ENCODE measurements at regions not wholly inside any gene's neighbourhood (a gene's known extent, or its start where the extent isn't known, plus 50 kb on each side); places are given as distances from the start of the nearest gene placed in this dataset.

DNA sequence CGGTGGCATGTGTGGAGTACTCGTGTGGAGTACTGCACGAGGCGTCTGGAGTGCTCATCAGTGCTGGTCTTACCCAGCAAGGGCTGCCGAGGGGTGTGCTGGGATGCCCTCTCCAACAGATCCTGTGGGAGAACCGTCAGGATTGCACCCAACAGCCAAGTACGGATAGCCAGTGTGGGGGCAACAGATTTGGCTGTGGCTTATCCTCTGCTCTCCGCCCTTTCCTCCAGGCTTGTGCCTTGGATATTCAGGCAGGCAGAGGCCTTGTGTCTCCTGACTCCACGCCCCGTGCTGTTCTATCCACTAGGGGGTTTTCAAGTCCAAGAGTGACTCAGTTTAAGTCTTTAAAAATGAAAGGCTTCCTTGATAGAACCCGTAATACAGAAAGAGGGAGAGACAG is 321.0 kb upstream of the HS6ST1 start:
- no peak for DNase-seq (ENCODE audit: extremely low read depth, low read depth, low spot score)

DNA sequence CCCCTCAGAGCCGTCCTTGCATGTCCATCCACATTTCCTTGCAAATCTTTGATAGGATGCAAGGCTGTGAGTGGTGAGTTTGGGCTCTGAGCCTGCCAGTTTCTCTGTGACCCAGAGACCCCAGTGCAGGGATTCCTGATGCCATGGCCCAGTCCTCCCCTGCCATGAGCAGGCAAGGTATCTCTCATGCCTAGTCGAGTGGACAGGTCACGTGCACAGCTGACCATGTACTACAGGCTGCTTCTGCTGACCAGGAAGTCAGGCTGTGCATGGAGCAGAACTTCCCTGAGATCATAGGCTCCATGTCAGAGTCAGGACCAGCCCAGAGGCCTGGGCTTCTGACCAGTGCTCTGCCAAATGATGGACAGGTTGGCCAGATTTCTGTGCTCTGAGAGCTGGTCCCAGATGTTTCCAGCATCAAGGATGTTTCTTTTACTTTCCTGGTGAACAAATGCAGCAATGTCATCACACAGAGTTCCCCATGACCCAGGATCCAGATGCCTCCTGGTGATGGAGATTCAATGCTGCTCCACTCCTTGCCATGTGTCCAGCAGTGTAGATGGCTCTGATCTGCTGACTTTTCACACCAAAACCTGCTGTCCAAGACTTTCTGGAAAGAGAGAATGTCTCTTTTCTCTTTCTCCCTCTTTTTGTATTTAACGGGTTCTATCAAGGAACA is 321.6 kb upstream of the HS6ST1 start:
- DNase-seq (ENCODE audit: extremely low read depth, low read depth, low spot score), result no peak

DNA sequence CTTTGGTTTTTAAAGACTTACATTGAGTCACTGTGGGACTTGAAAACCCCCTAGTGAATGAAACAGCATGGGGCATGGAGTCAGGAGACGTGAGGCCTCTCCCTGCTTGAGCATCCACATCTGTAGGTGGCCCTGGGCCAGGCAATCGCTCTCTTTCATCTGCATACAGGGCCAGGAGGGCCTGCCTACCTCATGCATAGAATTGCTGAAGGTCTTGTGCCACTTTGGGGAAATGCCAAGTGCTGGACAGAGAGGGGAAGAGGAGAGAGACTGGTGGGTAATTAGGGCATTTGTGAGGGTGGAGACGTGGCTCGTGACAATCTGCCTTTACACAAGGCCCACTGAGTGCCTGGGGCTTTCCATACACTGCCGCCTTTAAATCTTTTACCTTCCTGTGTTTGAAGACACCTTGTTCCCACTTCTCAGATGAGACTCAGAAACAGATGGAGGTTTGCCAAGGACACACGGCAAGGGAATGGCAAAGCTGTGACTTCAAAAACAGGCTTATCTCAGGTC is 322.2 kb upstream of the HS6ST1 start:
- no peak for DNase-seq (ENCODE audit: extremely low read depth, low read depth, low spot score)

DNA sequence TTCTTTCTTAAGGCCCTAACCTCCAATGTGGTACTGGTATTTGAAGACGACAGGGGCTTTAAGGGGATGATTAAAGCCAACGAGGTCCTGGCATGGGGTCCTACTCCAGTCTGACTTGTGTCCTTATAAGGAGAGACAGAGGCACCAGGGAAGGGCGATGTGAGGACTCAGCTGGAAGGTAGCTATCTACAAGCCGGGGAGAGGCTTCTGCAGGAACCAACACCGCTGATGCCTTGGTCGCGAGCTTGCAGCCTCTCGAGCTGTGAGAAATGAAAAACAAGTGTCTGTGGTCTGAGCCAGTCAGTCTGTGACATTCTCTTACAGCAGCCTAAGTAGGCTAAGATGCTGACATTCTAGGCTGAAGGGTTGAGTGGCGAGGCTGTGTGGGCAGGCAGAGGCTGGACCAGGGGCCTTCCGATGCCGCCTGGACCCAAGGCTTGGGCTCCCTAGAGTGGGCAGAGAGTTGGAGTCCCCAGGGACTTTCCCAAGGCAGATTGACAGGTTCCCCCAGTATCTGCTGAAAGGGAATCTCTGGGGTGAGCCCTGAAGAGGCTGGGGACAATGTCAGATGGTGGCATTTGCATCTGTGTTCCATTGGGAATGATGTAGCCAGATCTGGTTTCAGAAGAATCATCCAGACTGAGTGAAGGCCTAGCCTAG is 322.9 kb upstream of the HS6ST1 start:
- DNase-seq (ENCODE audit: extremely low read depth, low read depth, low spot score), result no peak

DNA sequence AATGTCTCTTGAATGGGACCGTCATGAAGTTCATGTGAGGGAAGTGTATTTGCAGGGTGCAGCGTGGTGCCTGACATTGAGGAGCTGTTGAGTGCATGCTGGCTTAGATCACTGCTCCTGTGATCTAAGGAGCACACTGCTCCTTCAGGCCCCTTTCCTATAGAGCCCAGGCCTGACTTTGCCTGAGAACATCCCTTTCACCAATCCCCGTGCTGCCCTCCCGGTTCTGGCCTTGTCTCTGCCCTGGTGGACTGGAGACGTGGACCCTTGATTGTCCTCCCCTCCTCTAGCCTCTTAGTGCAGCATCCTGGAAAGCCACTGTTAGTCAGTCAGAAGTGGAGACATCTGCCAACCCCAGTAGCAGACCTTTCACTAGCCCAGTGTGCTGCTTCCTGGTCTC is 323.6 kb upstream of the HS6ST1 start:
- no peak for DNase-seq (ENCODE audit: extremely low read depth, low read depth, low spot score)

DNA sequence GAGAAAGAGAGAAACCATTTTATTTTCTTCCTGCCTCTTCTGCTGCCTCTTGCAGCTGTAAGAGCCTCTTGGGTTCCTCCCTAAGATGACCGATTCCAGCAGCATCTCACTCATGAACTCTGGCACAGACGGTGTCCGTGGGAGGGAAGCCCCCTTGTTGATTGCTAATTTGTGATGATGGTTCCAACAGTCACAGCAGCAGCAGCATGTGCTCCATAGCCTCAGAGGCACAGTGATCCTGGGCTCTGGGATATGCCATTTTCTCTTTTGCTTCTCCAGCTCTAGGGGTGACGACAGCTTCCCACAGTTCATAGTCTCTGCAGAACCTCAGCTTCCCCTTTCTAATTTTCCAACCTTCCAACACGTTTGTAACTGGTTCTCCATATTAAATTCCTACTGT is 324.2 kb upstream of the HS6ST1 start:
- no peak for DNase-seq (ENCODE audit: extremely low read depth, low read depth, low spot score)

DNA sequence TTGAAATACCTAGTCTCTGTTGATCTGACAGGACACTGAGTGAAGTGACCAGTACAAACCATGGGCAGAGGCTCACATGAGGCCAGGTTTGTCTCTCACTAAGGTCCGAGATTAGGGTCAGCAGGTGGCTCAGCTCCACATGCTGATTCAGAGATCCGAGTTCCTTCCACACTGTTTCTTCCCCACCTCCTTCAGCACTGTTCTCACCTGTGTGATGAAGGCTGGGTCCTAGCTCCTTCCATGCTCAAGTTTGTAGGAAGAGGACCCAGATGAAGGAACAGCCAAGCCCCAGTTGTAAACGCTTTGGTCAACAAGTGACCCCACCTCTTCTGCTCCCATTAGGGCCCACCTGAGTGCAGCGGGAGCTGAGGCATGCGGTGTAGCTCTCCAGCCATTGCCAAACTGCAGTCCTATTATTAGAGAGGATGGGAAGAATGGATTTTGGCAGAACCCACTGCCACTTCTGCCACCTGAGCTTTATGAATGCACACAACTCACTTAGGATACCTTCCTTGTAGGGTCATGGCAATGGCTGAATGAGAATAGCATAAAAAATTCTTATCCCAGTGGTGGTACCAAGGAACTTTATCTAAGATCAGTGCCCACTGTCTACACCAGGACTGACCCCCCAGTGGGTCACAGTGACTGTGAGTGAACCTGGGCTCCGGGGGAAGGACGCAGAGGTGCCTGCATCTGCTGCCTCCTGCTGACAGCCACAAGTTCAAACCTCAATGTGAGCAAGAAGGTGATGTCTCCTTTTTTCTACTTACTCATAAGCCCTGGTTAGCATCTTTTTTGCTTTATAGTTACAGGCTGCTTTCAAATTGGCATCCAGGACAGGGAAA is 324.8 kb upstream of the HS6ST1 start:
- no peak for DNase-seq (ENCODE audit: extremely low read depth, low read depth, low spot score)

DNA sequence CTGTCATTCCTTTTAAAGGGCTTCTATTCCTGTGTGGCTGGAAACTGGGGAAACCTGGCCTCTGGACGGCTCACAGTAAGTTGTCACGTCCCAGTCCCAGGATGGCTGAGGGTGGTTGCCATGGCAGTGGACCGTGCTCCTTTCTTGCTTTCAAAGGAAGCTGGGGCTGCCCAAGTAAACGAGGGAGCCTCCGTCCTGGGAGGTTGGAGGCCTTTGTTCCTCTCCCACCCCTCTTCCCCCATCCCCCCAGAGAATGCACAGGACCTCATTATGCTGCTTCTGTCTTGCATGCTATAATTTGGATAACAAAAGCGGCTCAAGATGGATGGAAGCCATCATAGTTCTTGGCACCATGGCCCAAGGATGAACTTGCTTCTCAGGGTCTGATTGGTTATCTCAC is 325.5 kb upstream of the HS6ST1 start:
- DNase-seq (ENCODE audit: extremely low read depth, low read depth, low spot score), result no peak

DNA sequence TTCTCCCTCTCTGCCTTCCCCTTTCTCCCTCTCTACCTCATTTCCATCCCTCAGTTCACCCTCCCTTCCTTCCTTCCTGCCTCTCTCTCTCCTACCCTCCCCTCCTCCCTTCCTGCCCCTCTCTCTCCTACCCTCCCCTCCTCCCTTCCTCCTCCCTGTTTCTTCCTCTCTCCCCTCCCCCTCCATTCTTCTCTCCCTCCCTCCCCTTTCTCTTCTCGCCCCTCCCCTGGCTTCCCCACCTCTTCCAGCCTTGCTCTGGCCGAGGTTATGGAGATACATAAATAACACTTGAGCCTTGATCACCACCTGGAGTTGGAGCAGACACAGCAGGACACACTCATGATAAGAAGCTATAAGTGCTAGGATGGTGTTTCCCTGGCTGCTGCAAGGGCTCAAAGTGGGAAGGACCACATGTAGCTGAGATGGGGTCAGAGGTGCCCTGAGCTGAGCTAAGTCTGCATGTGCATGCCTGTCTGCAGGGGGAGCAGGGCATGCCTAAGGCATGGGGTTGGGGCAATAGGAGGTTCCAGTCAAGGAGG is 326.1 kb upstream of the HS6ST1 start:
- DNase-seq (ENCODE audit: extremely low read depth, low read depth, low spot score), result no peak

DNA sequence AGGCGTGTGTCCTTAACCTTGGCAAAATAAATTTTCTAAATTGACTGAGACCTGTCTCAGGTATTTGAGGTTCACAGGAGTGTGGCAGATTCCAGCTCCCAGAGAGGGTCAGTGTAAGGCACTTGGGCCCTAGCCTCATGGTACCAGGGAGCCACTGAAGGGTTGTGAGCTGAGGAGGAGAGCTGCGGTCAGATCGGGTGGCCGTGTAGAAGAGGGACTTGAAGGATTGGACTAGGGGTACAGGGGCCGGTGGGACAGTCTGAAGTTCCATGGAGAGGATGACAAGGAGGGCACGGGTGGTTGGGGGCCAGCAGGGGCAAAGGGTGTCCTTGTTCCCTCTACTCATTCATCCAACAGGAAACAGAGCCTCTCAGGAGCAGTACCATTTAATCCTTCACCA is 327.0 kb upstream of the HS6ST1 start:
- DNase-seq (ENCODE audit: extremely low read depth, low read depth, low spot score), result no peak

DNA sequence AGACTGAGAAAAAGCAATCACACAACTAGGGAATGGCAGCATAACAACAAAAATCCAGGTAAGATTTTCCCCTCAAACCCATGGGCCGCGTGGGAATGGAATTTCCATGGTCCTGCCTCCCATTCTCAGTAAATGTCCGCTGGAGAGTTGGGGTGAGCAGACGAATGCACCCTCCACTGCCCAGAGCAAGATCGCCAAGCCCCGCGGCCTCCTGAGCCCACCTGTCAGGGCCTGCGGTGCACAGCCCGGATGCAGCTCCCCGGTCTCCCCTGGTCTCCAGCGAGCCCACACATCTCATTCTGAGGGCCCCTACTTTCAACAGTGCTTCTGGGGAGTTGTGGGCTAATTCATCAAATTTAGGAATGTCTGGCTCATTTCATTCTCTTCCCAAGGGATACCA is 327.4 kb upstream of the HS6ST1 start:
- DNase-seq (ENCODE audit: extremely low read depth, low read depth, low spot score), result no peak

DNA sequence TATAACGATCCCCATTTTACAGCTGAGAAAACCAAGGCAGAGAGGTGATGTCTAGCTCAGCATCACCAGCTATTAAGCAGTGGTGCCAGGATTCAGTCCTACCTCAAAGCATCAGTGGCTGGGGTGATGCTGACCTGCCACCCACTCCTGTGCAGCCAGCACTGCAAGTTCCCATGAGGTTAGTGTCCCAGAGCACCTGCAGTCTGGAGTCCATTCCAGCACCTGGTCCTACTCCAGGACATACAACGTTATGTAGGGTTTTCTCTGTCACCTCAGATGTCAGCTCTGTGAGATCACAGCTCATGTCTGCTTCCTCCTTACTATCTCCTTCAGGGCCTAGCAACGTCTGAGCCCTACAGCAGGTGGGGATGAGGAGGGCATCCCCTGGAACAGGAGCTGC is 328.0 kb upstream of the HS6ST1 start:
- DNase-seq (ENCODE audit: extremely low read depth, low read depth, low spot score), result no peak

DNA sequence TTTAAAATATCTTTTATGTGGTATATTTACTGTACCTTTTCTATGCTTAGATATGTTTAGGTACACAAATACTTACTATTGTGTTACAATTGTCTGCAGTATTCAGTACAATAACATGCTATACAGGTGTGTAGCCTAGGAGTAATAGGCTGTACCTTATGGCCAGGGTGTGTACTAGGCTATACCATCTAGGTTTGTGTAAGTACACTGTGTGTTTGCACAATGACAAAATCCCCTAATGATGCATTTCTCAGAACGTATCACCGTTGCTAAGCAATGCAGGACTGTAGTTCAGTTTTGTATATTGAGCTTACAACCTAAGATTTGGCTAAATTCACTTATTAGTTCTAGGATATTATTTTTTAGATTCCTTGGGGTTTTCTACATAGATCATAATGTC is 332.3 kb upstream of the HS6ST1 start:
- DNase-seq (ENCODE audit: extremely low read depth, low read depth, low spot score), result no peak

DNA sequence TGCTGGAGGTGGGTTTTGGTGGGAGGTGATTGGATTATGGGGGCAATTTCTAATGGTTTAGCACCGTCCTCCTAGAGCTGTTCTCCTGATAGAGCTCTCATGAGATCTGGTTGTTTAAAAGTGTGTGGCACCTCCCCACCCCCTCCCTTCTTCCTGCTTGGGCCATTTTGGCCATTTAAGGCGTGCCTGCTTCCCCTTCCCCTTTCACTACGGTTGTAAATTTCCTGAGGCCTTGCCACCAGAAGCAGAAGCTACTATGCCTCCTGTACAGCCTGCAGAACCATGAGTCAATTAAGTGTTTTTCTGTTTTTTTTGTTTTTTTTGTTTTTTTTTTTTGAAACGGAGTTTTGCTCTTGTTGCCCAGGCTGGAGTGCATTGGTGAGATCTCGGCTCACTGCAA is 335.7 kb upstream of the HS6ST1 start:
- no peak for DNase-seq (ENCODE audit: extremely low read depth, low read depth, low spot score)

DNA sequence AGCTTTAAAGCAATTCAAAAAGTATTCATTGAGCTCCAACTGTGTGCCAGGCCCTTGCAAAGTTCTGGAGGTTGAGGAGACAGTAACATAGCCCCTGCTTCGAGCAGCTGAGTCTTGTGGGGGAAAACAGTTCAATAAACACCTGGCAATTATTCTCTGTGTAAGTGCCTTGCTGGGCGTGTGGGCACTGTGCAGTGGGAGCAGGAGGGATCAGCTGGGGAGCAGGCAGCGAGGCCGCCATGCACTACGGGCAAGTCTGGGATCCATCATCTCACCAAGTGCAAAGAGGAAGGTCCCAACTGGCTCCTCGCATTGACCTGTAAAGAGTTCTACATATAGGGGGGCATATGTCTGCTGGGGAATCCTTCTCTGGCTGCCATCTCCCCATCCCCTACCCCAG is 342.2 kb upstream of the HS6ST1 start:
- no peak for DNase-seq (ENCODE audit: extremely low read depth, low read depth, low spot score)

DNA sequence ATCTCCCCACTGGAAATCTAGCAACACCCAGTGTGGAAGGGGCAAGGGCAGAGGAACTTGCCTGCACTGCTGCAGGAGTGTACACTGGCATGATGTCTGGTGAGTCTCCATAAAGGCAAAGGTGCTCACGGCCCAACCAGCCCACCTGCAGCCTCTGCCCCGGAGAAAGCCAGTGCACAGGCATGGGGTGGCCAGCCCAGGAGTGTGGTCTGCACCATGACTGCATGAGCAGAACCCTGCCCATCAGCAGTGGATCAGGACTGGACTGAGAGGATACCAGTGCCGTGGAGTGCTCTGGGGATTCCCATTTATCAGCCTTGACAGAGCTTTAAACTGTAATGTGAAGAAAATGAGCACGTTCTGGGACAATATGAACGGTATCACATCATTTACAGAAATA is 342.6 kb upstream of the HS6ST1 start:
- DNase-seq (ENCODE audit: extremely low read depth, low read depth, low spot score), result no peak

DNA sequence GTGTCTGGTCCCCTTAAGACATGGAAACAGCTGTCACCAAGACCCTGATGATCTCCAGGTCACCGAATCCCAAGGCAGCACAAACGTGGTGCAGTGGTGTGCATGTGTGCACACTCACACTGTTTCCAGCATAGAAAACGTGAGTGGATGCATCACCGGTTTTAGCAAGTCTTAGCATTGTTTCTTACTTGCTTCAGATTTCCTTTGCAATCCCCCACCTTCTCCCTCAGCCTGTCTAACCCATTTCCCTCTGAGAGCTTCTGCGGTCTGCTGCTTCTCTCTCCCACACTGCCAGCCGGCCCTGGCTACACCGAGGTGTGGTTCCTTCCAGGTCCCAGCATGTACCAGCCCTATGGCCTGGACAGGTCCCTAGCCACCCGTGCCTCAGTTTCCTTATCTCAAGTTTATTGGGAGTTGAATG is 343.4 kb upstream of the HS6ST1 start:
- no peak for DNase-seq (ENCODE audit: extremely low read depth, low read depth, low spot score)

DNA sequence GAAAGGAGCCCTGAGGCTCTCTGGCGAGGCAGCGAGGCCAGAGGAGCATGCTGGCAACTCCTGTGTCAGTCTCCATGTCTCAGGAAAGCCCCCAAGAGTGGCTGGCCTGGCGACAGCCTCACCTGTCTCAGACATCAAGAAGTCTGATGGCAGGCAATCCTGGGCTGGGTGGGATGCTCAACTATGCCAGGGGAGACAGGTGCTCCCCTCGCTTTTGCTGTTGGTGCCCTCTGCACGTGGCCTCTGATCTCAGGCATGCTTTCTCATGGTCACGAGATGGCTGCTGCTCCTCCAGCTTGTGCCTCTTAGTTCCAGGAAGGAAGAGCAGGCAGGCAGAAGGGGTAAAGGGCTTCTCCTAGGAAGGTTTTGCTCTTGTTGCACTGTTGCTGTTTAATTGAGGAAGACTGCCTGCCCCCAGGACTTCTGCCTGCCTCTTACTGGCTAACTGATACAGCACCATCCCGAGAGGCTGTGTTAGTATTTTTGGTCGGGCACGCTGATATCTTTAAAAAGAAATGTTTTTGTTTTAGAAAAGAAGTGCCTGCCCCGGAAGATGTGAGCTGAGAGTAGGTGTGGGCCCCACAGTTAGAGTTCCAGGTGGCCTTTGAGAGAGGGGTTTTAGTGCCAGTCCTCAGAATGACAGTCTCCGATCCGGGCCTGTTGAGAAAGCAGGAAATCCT is 344.8 kb upstream of the HS6ST1 start:
- DNase-seq (ENCODE audit: extremely low read depth, low read depth, low spot score), result no peak

DNA sequence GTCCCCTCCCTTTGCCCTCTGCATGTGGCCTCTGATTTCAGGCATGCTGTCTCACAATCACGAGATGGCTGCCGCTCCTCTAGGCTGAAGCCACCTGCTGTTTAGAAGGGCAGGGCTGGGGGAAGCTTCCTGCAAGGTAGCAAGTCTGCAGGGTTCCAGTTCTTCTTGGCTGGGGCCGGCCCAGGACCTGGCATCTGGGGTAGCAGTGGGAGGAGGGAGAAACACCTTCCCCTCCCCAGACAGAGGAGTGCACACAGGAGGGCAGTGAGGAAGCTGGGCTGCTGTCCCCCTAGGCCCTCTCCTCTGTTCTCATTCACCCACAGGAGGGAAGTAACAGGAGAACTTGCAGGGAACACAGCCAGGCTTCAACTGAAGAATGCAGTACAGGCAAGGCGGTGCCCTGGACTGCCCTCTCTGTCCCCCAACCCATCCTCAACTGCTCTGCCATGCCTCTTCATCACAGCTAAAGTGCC is 345.9 kb upstream of the HS6ST1 start:
- no peak for DNase-seq (ENCODE audit: extremely low read depth, low read depth, low spot score)

DNA sequence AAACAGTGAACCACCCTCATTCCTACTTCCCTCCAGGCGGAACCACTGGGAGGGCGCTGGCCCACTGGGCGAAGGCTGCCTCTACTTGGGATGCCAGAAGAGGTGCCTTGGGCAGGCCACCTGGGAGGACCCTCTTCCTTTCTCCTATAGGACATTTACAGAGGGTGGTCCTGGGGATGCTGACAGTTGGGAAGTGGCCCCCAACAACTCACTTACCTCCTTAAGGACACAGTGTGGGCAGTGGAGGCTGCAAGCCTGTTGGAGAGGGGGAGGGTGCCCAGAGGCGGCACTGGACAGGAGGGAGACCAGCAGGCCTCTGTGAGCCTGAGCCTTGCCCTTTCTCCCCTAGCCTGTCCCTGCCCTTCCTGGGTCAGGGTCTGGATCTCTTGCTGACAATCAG is 346.4 kb upstream of the HS6ST1 start:
- DNase-seq (ENCODE audit: extremely low read depth, low read depth, low spot score), result no peak

DNA sequence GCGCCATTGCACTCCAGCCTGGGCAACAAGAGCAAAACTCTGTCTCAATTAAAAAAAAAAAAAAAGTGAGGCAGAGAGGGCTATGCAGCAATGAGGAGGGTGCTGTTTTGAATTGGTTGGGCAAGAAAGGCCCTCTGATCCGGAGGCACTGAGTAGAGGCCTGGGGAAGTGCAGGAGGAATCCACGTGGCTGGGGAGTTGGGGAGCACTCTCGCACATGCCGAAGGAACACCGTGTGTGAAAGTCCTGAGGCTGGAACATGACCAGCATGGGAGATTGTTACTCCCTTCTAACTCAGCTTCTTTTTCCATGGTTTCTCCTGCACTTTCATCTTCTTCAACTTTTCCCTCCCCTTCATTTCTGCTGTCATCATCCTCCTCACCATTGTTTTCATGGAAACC is 347.9 kb upstream of the HS6ST1 start:
- DNase-seq (ENCODE audit: extremely low read depth, low read depth, low spot score), result no peak
